Panc1 (cell line): ENCODE measurements at regions not wholly inside any gene's neighbourhood (a gene's known extent, or its start where the extent isn't known, plus 50 kb on each side); places are given as distances from the start of the nearest gene placed in this dataset.

Source experiments
- ATAC-seq: fragments of 200-7000 bp; cut with Tn5 transposase; 2 replicates; pipeline ENCODE4 v1.9.1; 2020; ENCODE audit warnings: mild to moderate bottlenecking, moderate library complexity
- BruUV-seq: library from RNA; stranded (reverse); fragments of 400-500 nt; replicated peaks from 2 replicates; lab custom pipeline; 2021; lab: Mats Ljungman, UMichigan
- CTCF ChIA-PET: fragments of 300-600 bp; sonication (Branson Sonifier 250); formaldehyde crosslinking; loops from one replicate; lab custom pipeline; 2022; ENCODE audit warnings: antibody characterized with exemption; lab: Charles Lee
- POLR2A ChIA-PET: fragments of 300-600 bp; sonication (Branson Sonifier 250); formaldehyde crosslinking; loops from one replicate; lab custom pipeline; 2022; ENCODE audit warnings: antibody characterized with exemption; lab: Charles Lee
- DNase-seq: peaks from one replicate; pipeline ENCODE4 v3.0.0-alpha.2; 2010; ENCODE audit warnings: low read depth, low spot score
- H3K27ac ChIP-seq: 2 replicates; pipeline ENCODE4 v1.5.1; 2011; ENCODE audit warnings: mild to moderate bottlenecking, low read length, inconsistent platforms
- H3K27me3 ChIP-seq: fragments of 200-500 bp; sonication (Bioruptor generic); 2 replicates; pipeline ENCODE4 v1.6.0; 2014; ENCODE audit warnings: low read length, inconsistent platforms; ENCODE audit not compliant: control insufficient read depth, insufficient read depth
- H3K36me3 ChIP-seq: fragments of 200-500 bp; sonication (Bioruptor generic); 2 replicates; pipeline ENCODE4 v1.5.1; 2014; ENCODE audit warnings: inconsistent platforms, mild to moderate bottlenecking, low read length, moderate library complexity; ENCODE audit not compliant: control insufficient read depth, insufficient read depth
- H3K4me1 ChIP-seq: 2 replicates; pipeline ENCODE4 v1.5.1; 2011; ENCODE audit warnings: inconsistent platforms, mild to moderate bottlenecking, low read length, moderate library complexity; ENCODE audit not compliant: control insufficient read depth, insufficient read depth
- H3K4me3 ChIP-seq, 2 experiments: 2 replicates each; pipeline ENCODE4 v1.5.1; 2011 to 2012; ENCODE audit warnings: low read depth in 2 of 2, low read length in 2 of 2, mild to moderate bottlenecking in 2 of 2, inconsistent platforms in 1 of 2, moderate library complexity in 1 of 2
- H3K9me3 ChIP-seq: fragments of 200-500 bp; sonication (Bioruptor generic); 2 replicates; pipeline ENCODE4 v1.5.1; 2014; ENCODE audit warnings: low read depth, mild to moderate bottlenecking, inconsistent platforms, low read length, moderate library complexity; ENCODE audit not compliant: control insufficient read depth, insufficient read depth
- POLR2AphosphoS5 ChIP-seq: IDR thresholded peaks from 2 replicates; pipeline ENCODE4 v1.6.1; 2012; ENCODE audit warnings: mild to moderate bottlenecking, low read depth, low read length, moderate library complexity
- SIN3A ChIP-seq: IDR thresholded peaks from 2 replicates; pipeline ENCODE4 v1.6.1; 2012; ENCODE audit warnings: low read depth, mild to moderate bottlenecking, low read length, moderate library complexity, borderline replicate concordance; ENCODE audit not compliant: insufficient read depth
- TCF7L2 ChIP-seq: IDR thresholded peaks from 2 replicates; pipeline ENCODE4 v1.6.1; 2011; ENCODE audit warnings: mild to moderate bottlenecking, low read depth, low read length, inconsistent platforms
- in situ Hi-C: cut with HindIII; loops from 2 replicates; pipeline ENCODE4 v1.10.0; 2016; ENCODE audit warnings: low sequenced_read_pairs, low pct_unique_long_range_greater_than_20kb
- intact Hi-C: fragments of 100-400 bp; cut with micrococcal nuclease; formaldehyde crosslinking; loops from one replicate; pipeline ENCODE4 v1.10.0; 2022; ENCODE audit not compliant: unreplicated experiment
- TF ChIP-seq, protein P1 (sequence below), 2 experiments: IDR thresholded peaks; 2 replicates each; pipeline ENCODE4 v1.6.1; 2011 to 2012; ENCODE audit warnings: low read depth in 2 of 2, control low read depth in 1 of 2, low read length in 1 of 2, mild to moderate bottlenecking in 1 of 2, moderate library complexity in 1 of 2; ENCODE audit not compliant: insufficient read depth in 1 of 2
- TF ChIP-seq, protein P2 (sequence below): fragments of 450-650 bp; IDR thresholded peaks from 2 replicates; pipeline ENCODE4 v1.5.1; 2017; ENCODE audit warnings: mild to moderate bottlenecking

GRCh38 chr2:234366891-234367290, 130.0 kb downstream of the ARL4C start:
- no peak for TF ChIP-seq POLR2AphosphoS5
- TF ChIP-seq, protein P1, sequence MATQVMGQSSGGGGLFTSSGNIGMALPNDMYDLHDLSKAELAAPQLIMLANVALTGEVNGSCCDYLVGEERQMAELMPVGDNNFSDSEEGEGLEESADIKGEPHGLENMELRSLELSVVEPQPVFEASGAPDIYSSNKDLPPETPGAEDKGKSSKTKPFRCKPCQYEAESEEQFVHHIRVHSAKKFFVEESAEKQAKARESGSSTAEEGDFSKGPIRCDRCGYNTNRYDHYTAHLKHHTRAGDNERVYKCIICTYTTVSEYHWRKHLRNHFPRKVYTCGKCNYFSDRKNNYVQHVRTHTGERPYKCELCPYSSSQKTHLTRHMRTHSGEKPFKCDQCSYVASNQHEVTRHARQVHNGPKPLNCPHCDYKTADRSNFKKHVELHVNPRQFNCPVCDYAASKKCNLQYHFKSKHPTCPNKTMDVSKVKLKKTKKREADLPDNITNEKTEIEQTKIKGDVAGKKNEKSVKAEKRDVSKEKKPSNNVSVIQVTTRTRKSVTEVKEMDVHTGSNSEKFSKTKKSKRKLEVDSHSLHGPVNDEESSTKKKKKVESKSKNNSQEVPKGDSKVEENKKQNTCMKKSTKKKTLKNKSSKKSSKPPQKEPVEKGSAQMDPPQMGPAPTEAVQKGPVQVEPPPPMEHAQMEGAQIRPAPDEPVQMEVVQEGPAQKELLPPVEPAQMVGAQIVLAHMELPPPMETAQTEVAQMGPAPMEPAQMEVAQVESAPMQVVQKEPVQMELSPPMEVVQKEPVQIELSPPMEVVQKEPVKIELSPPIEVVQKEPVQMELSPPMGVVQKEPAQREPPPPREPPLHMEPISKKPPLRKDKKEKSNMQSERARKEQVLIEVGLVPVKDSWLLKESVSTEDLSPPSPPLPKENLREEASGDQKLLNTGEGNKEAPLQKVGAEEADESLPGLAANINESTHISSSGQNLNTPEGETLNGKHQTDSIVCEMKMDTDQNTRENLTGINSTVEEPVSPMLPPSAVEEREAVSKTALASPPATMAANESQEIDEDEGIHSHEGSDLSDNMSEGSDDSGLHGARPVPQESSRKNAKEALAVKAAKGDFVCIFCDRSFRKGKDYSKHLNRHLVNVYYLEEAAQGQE (IDR thresholded peaks at IDR 0.05; ENCODE audit: insufficient read depth in 1 of 2, low read depth in 2 of 2, low read length in 1 of 2), result no peak
- TF ChIP-seq SIN3A, result no peak
- TF ChIP-seq, protein P2, sequence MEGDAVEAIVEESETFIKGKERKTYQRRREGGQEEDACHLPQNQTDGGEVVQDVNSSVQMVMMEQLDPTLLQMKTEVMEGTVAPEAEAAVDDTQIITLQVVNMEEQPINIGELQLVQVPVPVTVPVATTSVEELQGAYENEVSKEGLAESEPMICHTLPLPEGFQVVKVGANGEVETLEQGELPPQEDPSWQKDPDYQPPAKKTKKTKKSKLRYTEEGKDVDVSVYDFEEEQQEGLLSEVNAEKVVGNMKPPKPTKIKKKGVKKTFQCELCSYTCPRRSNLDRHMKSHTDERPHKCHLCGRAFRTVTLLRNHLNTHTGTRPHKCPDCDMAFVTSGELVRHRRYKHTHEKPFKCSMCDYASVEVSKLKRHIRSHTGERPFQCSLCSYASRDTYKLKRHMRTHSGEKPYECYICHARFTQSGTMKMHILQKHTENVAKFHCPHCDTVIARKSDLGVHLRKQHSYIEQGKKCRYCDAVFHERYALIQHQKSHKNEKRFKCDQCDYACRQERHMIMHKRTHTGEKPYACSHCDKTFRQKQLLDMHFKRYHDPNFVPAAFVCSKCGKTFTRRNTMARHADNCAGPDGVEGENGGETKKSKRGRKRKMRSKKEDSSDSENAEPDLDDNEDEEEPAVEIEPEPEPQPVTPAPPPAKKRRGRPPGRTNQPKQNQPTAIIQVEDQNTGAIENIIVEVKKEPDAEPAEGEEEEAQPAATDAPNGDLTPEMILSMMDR, result no peak
- TF ChIP-seq TCF7L2, result no peak
- Histone ChIP-seq H3K4me1 (peaks cover 91% of the 10 kb centered on the region), H3K27me3 (no peaks in the 10 kb centered on the region), H3K36me3 (no peaks in the 10 kb centered on the region), H3K9me3 (no peaks in the 10 kb centered on the region), H3K4me3 (no peak overlapping the region), H3K27ac (peak overlapping the region; percentile 100)
- in situ Hi-C loops (no loop called here), intact Hi-C loops (loop anchor here (5.0 to 10.0 kb wide), 3 partner anchors 72 to 230 kb away; no protein-coding TSS in a partner anchor)
- ChIA-PET POLR2A (no interaction called here), CTCF (no interaction called here)
- ATAC-seq (no peak), DNase-seq (no peak)
- no TSS peak for BruUV-seq

DNA sequence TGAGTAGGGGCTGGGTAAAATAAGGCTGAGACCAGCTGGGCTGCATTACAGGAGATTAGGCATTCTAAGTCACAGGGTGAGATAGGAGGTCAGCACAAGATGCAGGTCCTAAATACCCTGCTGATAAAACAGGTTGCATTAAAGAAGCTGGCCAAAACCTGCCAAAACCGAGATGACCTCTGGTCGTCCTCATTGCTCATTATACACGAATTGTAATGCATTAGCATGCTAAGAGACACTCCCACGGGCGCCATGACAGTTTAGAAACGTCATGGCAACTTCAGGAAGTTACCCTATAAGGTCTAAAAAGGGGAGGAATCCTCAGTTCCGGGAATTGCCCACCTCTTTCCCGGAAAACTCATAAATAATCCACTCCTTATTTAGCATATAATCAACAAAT, 132.2 kb downstream of the ARL4C start:
- DNase-seq (no peak), ATAC-seq (no peak)
- peaks cover 71% of the 10 kb centered on the region for H3K4me1 ChIP-seq
- H3K9me3 ChIP-seq, result no peaks in the 10 kb centered on the region
- intact Hi-C loops (loop anchor here (5.0 to 10.0 kb wide), 4 partner anchors 70 to 227 kb away; no protein-coding TSS in a partner anchor), in situ Hi-C loops (no loop called here)
- TF ChIP-seq TCF7L2 (no peak), SIN3A (no peak), POLR2AphosphoS5 (no peak)
- TF ChIP-seq, protein P1 (IDR thresholded peaks at IDR 0.05; ENCODE audit: insufficient read depth in 1 of 2, low read depth in 2 of 2, low read length in 1 of 2), result no peak
- TF ChIP-seq, protein P2, result no peak
- H3K36me3 ChIP-seq, result no peaks in the 10 kb centered on the region
- BruUV-seq, result no TSS peak
- H3K4me3 ChIP-seq, result no peak overlapping the region
- POLR2A ChIA-PET, result no interaction called here
- CTCF ChIA-PET, result no interaction called here
- peak overlapping the region; percentile 100 for H3K27ac ChIP-seq
- H3K27me3 ChIP-seq, result no peaks in the 10 kb centered on the region
